ENCODE measurements at regions not wholly inside any gene's neighbourhood (a gene's known extent, or its start where the extent isn't known, plus 50 kb on each side); places are given as distances from the start of the nearest gene placed in this dataset.

- TF ChIP-seq CTCF (IDR thresholded peaks at IDR 0.05) (no peak), POLR2A (IDR thresholded peaks at IDR 0.05) (no peak)
Observed at GRCh38 chr4:77273412-77273811, 116.4 kb downstream of the CCNG2 start.

Data from vagina (tissue), 2 donors.